ENCODE measurements at regions not wholly inside any gene's neighbourhood (a gene's known extent, or its start where the extent isn't known, plus 50 kb on each side); places are given as distances from the start of the nearest gene placed in this dataset.
A peak's percentile ranks its signal among the peaks of the same experiment; 100 is the strongest.
"Not testable (repeated sequence)": the region's sequence is repeated elsewhere in the genome, so short reads cannot be mapped to it uniquely, and the experiment has no call there.

DNA sequence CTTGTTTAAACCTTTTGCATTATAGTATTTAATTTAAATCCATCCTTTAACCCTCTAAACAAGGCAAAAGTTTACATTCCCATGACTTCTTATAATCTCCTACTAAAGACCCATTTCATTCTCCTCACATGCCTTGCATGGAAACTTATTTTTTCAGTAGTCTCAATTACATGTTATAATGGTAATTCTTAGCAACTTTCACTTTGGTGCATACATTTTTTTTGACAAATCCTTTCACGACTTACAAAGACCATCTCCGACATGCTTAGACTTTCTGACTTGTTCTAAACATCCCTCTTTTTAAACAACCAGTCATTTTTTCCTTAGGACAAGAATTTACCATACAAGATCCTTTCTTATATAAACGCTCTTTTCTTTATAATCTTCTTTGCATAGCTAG, 615.4 kb upstream of the GBE1 start:
- no peak for DNase-seq

DNA sequence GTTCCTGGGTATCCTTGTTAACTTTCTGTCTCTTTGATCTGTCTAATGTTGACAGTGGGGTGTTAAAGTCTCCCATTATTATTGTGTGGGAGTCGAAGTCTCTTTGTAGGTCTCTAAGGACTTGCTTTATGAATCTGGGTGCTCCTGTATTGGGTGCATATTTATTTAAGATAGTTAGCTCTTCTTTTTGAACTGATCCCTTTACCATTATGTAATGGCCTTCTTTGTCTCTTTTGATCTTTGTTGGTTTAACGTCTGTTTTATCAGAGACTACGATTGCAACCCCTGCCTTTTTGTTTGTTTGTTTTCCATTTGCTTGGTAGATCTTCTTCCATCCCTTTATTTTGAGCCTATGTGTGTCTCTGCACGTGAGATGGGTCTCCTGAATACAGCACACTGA, 612.4 kb upstream of the GBE1 start:
- DNase-seq, result not testable (repeated sequence)

- DNase-seq, result no peak
Measured at GRCh38 chr3:82364827-82365226, 603.4 kb upstream of the GBE1 start.

GRCh38 chr3:82363131-82363530, 601.7 kb upstream of the GBE1 start:
- no peak for DNase-seq

DNA sequence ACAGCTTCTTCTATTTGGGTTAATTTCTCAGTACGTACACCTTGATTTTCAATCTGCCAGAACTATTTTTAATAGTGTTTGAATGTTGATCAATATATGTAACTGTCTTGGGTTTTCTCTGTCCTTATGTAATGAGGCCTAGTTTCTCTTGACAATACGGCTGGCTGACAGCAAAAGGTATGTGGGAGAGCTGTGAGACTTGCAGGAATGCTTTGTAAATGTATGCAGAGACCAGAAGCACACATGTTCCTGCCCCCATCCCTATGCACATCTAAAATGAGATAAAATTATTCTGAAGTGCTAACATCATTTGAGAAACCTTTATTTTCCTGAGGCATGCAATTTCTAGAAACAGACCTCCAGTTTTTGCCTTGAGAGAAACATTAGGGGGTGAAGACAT, 593.8 kb upstream of the GBE1 start:
- no peak for DNase-seq

DNA sequence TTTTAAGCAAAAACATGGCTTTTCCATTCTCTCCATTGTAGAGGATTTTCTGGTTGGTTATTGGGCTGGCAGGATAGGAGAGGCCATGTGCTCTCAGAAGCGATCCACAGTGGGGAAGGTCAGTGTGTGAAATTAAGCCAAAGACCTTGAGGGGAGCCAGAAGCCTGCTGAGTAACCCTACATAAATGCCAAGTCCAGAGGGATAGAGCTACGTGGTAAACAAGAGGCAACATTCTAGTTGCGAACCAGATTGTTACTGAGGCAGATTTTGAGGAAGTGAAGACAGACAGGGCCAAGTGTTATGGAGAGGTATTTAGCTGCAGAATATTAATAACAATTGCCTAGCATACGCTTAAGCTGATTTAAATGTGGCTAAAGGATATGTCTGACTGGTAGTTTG, 592.8 kb upstream of the GBE1 start:
- DNase-seq, result no peak

DNA sequence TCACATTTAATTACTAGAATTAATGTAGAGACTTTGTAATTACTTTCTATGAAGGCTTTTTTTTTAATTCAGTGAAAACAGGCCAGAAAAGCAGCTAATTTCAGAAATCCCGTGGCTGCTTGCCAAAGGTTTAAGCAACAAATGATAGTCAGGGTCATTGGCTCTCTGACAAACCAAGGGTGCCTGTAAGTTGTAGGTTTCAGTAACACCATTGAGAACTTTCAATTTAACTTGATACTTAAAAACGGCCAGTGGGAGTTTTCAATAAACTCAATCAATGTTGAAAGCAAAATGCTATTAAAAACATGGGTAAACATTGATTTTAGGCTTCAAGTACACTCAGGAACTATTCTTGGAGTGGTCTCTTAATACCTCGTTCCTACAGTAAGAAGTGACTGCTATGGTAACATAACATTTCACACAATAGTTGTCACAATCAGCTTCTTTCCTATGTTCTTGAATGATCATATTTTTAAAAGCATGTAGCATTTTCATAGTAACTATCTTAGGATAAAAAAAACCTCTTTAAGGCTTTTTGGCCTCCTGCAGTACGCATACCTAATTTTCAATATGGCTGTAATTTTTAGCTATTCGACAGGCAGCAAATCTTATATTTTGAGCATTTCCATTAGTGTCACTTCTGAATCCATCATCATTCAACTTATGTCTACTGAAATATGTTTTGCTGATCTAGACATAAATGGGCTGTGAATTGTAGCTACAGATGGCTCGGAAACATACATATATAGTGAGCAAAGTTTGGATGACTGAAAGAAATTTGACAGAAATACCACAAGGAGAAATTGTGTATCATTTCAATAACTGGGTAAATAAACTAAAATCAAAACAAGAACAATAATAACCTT, 592.1 kb upstream of the GBE1 start:
- no peak for DNase-seq

DNA sequence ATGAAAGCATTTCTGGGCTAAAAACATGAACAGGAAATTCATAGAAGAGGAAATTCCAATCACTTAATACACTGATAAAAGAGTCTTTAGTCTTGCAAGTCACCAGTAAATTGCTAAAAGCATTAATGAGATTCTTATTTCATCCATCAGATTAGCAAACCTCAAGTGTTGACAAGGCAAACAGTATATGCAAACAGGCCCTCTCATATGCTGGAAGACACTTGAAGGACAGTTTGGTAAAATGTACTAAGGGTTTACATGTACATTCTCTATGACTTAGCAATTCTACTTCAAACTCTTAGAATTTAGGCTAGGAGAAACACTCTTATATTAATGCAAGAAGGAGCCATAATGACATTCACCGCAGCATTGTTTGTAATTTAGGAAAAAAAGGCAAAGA, 586.1 kb upstream of the GBE1 start:
- no peak for DNase-seq

DNA sequence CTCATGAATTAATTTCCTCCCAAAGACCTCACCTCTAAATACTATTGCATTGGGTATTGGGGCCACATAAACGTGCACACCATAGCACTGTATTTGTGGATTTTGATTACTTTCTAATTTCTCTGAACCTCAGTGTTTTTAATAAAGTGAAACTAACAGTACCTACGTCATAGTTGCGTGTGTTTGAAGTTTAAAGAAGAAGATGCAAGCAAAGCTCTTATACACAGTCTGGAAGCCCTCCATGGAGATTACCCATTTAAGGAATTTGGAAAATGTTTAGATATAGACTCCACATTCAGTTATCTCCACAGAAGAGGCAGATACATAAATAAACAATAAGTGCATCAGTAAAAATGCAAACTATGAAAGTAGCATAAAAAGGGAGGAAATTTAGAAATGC, 581.1 kb upstream of the GBE1 start:
- no peak for DNase-seq

GRCh38 chr3:82329300-82329699, 567.9 kb upstream of the GBE1 start:
- no peak for DNase-seq

DNA sequence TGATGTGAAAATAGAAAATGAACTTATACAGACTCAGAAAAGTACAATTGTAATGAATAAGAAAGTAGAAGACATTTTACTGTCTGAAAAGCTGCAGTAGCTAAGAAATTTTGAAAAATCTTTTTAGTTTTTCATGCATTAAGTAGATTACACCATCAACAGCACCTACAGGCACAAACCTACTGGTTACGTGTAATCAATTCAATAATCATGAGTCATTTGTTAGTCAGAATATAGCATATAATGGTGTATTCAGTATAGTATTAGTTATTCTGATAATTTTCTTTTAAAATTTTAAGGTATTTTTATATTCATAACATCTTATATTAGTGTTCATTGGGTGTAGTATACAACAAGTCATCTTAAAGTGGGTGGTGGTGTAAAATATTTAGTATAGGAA, 550.5 kb upstream of the GBE1 start:
- DNase-seq, result no peak

DNA sequence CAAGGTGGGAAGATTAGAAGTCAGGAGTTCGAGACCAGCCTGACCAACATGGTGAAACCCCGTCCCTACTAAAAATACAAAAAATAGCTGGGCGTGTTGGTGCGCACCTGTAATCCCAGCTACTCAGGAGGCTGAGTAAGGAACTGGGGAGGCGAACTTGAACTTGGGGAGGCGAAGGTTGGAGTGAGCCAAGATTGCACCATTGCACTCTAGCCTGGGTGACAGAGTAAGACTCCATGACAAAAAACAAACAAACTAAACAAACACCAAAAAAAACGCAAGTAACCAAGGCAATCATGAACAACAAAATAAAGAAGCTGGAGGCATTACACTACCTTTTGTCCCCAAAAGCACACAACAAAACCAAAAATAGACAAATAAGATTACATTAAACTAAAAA, 547.3 kb upstream of the GBE1 start:
- no peak for DNase-seq

GRCh38 chr3:82306189-82306588, 544.7 kb upstream of the GBE1 start:
- DNase-seq, result no peak

- DNase-seq, result no peak
Measured at GRCh38 chr3:82294609-82295008, 533.2 kb upstream of the GBE1 start.

DNA sequence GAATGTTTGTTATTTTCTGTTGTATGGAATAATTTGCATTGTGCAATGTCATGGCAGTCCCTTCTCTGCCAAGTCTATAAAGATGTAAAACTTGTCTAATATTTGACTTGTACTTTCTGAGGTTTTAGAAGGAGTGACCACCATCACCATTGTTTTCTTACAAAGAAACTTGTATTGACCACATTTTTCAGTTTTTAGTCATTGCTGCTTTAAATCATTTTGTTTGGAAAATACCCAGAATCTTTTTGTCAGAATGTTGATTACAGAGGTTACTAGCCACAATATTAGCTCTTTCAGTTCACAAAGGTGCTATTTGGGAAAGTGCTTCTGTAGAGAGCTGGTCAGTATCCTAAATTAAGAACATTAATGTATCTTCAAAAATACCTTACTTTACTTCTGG, 532.4 kb upstream of the GBE1 start:
- no peak for DNase-seq

DNA sequence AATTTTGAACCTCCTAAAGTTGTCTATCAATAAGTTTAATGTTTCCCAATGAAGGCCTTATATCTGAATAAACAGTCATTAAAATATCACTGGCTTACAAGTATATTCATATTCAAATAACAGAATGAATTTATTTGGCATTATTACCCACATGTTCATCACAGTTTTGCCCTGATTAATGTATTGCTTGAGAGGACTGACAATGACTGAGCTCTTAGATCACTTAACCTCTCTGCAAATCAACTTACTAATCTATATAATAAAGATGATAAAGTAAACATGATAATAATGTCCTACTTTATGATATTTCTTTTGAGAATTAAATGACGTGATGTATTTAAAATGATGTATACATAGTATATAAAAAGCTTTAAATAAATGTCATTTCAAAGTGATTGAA, 532.0 kb upstream of the GBE1 start:
- DNase-seq, result no peak

- no peak for DNase-seq
Measured at GRCh38 chr3:82287562-82287961, 526.1 kb upstream of the GBE1 start.

- DNase-seq, result no peak
Measured at GRCh38 chr3:82281205-82281604, 519.8 kb upstream of the GBE1 start.

DNA sequence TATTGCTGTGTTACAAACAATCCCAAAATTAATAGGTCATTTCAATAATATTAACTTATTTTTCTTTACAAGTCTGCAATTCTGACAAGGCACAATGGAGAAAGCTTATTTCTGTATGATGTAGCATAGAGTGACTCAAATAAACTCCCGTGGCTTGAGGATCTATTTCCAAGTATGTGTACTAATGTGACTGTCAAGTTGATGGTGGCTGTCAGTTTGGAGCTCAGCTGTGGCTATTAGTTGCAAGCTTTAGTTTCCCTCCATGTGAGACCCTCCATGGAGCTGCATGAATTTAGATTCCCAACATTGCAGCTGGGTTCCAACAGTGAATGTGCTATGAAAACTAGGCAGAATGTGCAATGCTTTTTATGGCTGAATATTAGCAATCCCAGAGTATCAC, 515.5 kb upstream of the GBE1 start:
- no peak for DNase-seq

DNA sequence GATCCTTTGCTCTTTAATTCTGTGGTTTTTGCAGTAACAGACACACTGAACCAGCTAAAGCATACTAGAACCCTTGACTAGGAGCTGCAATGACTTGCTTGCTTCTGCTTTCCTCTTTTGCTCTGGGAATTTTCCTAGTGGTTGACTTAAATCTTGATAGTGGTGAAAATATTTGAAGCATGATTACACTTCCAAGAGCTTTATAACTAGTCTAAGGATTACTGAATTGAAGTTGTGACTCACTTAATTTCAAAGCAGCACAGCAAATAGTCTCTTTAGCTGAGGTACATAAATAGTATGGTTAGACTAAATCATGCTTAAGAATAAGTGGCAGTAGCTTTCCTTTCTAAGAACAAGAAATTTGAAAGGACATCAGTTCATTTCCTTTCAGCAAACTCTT, 513.5 kb upstream of the GBE1 start:
- no peak for DNase-seq

GRCh38 chr3:82265747-82266146, 504.3 kb upstream of the GBE1 start:
- DNase-seq, result no peak

- DNase-seq, result no peak
Measured at GRCh38 chr3:82262193-82262592, 500.7 kb upstream of the GBE1 start.

GRCh38 chr3:82261637-82262036, 500.2 kb upstream of the GBE1 start:
- no peak for DNase-seq

GRCh38 chr3:82261013-82261412, 499.6 kb upstream of the GBE1 start:
- DNase-seq, result peak; percentile 23

- DNase-seq, result no peak
Measured at GRCh38 chr3:82259994-82260393, 498.5 kb upstream of the GBE1 start.
